Dermis blood vessel endothelial cell (primary cell): ENCODE measurements at regions not wholly inside any gene's neighbourhood (a gene's known extent, or its start where the extent isn't known, plus 50 kb on each side); places are given as distances from the start of the nearest gene placed in this dataset.
"Not testable (repeated sequence)": the region's sequence is repeated elsewhere in the genome, so short reads cannot be mapped to it uniquely, and the experiment has no call there.

Experiments
- DNase-seq: peaks from one replicate; pipeline ENCODE4 v3.0.0; 2010

- DNase-seq = no peak
Measured at GRCh38 chr6:121020656-121021055, 313.6 kb downstream of the TBC1D32 start.

- no peak for DNase-seq
Measured at GRCh38 chr6:121008553-121008952, 325.7 kb downstream of the TBC1D32 start.

- DNase-seq = no peak
Measured at GRCh38 chr6:121006024-121006423, 328.3 kb downstream of the TBC1D32 start.

GRCh38 chr6:121000381-121000780, 333.9 kb downstream of the TBC1D32 start:
- DNase-seq = no peak

- DNase-seq = no peak
Measured at GRCh38 chr6:120996340-120996739, 337.9 kb downstream of the TBC1D32 start.

- no peak for DNase-seq
Measured at GRCh38 chr6:120994573-120994967, 339.7 kb downstream of the TBC1D32 start.

- DNase-seq = no peak
Measured at GRCh38 chr6:120993929-120994572, 340.2 kb downstream of the TBC1D32 start.

- DNase-seq = no peak
Measured at GRCh38 chr6:120992257-120992656, 342.0 kb downstream of the TBC1D32 start.

- DNase-seq = no peak
Measured at GRCh38 chr6:120990866-120991265, 343.4 kb downstream of the TBC1D32 start.

GRCh38 chr6:120981835-120982234, 352.4 kb downstream of the TBC1D32 start:
- no peak for DNase-seq

- DNase-seq = no peak
Measured at GRCh38 chr6:120966321-120966720, 368.0 kb downstream of the TBC1D32 start.

GRCh38 chr6:120965814-120966213, 368.5 kb downstream of the TBC1D32 start:
- no peak for DNase-seq

GRCh38 chr6:120960761-120961160, 373.5 kb downstream of the TBC1D32 start:
- DNase-seq = no peak

GRCh38 chr6:120954111-120954510, 380.2 kb downstream of the TBC1D32 start:
- no peak for DNase-seq

- no peak for DNase-seq
Measured at GRCh38 chr6:120951258-120951657, 383.0 kb downstream of the TBC1D32 start.

- DNase-seq = no peak
Measured at GRCh38 chr6:120947111-120947510, 387.2 kb downstream of the TBC1D32 start.

GRCh38 chr6:120945905-120946594, 388.2 kb downstream of the TBC1D32 start:
- no peak for DNase-seq

GRCh38 chr6:120938876-120939472, 395.3 kb downstream of the TBC1D32 start:
- DNase-seq = no peak

GRCh38 chr6:120938164-120938875, 396.0 kb downstream of the TBC1D32 start:
- no peak for DNase-seq

GRCh38 chr6:120935908-120936307, 398.4 kb downstream of the TBC1D32 start:
- no peak for DNase-seq

- no peak for DNase-seq
Measured at GRCh38 chr6:120935016-120935415, 399.3 kb downstream of the TBC1D32 start.

GRCh38 chr6:120931520-120932180, 402.6 kb downstream of the TBC1D32 start:
- DNase-seq = not testable (repeated sequence)

- DNase-seq = not testable (repeated sequence)
Measured at GRCh38 chr6:120930500-120930899, 403.8 kb downstream of the TBC1D32 start.
